OCI-LY1 (cell line): ENCODE measurements at regions not wholly inside any gene's neighbourhood (a gene's known extent, or its start where the extent isn't known, plus 50 kb on each side); places are given as distances from the start of the nearest gene placed in this dataset.

Experiments used
- H2AFZ ChIP-seq: fragments of 200-600 bp; sonication (generic), shearing (Covaris generic); 2 replicates; pipeline ENCODE4 v1.6.0; 2014; ENCODE audit warnings: antibody characterized with exemption, mild to moderate bottlenecking, low read length
- H3F3A ChIP-seq: fragments of 200-600 bp; sonication (generic), shearing (Covaris generic); 2 replicates; pipeline ENCODE4 v1.6.0; 2014; ENCODE audit warnings: mild to moderate bottlenecking, antibody characterized with exemption, low read length, moderate library complexity; ENCODE audit not compliant: insufficient read depth
- H3K27ac ChIP-seq: fragments of 200-600 bp; sonication (generic); 2 replicates; pipeline ENCODE4 v1.5.1; 2014; ENCODE audit warnings: low read length, mixed run types, mild to moderate bottlenecking, low read depth; ENCODE audit not compliant: poor library complexity, severe bottlenecking
- H3K27me3 ChIP-seq: fragments of 200-600 bp; sonication (generic); 2 replicates; pipeline ENCODE4 v1.6.0; 2014; ENCODE audit warnings: antibody characterized with exemption, mild to moderate bottlenecking, low read length, moderate library complexity; ENCODE audit not compliant: insufficient read depth
- H3K36me3 ChIP-seq: fragments of 200-600 bp; sonication (generic); 2 replicates; pipeline ENCODE4 v1.6.1; 2014; ENCODE audit warnings: mild to moderate bottlenecking, antibody characterized with exemption, low read length, moderate library complexity, mixed read lengths; ENCODE audit not compliant: insufficient read depth
- H3K4me1 ChIP-seq: fragments of 200-600 bp; sonication (generic); 2 replicates; pipeline ENCODE4 v1.5.1; 2014; ENCODE audit warnings: mild to moderate bottlenecking, low read length, moderate library complexity; ENCODE audit not compliant: insufficient read depth, severe bottlenecking
- H3K4me2 ChIP-seq: fragments of 200-600 bp; sonication (generic), shearing (Covaris generic); 2 replicates; pipeline ENCODE4 v1.6.1; 2014; ENCODE audit warnings: low read length
- H3K4me3 ChIP-seq: fragments of 200-600 bp; sonication (generic); 2 replicates; pipeline ENCODE4 v1.5.1; 2014; ENCODE audit warnings: low read length, low read depth, mild to moderate bottlenecking, mixed read lengths; ENCODE audit not compliant: poor library complexity, severe bottlenecking
- H3K79me2 ChIP-seq: fragments of 200-600 bp; shearing (Covaris generic); 2 replicates; pipeline ENCODE4 v1.6.1; 2016; ENCODE audit warnings: mixed run types, low read length, mixed read lengths; ENCODE audit not compliant: insufficient read depth
- H3K9ac ChIP-seq: fragments of 200-600 bp; sonication (generic), shearing (Covaris generic); 2 replicates; pipeline ENCODE4 v1.6.1; 2014; ENCODE audit warnings: mild to moderate bottlenecking, low read length, mixed read lengths
- H3K9me2 ChIP-seq: fragments of 200-600 bp; sonication (generic), shearing (Covaris generic); 2 replicates; pipeline ENCODE4 v1.6.1; 2014; ENCODE audit warnings: low read depth, mild to moderate bottlenecking, low read length, mixed read lengths
- H3K9me3 ChIP-seq: fragments of 200-600 bp; shearing (Covaris generic); 2 replicates; pipeline ENCODE4 v1.6.1; 2014; ENCODE audit warnings: low read length, mixed read lengths
- H4K20me1 ChIP-seq: fragments of 200-600 bp; sonication (generic), shearing (Covaris generic); 2 replicates; pipeline ENCODE4 v1.6.0; 2016; ENCODE audit warnings: mild to moderate bottlenecking, low read length; ENCODE audit not compliant: insufficient read depth
- EZH2 ChIP-seq: fragments of 200-600 bp; sonication (generic), shearing (Covaris generic); IDR thresholded peaks from 2 replicates; pipeline ENCODE4 v1.8.0; 2017; ENCODE audit warnings: borderline replicate concordance, mixed run types, mild to moderate bottlenecking, antibody characterized with exemption, low read length, moderate library complexity, mixed read lengths
- TF ChIP-seq, protein P1 (sequence below): fragments of 200-600 bp; sonication (generic), shearing (Covaris generic); IDR thresholded peaks from 2 replicates; pipeline ENCODE4 v1.5.1; 2017; ENCODE audit warnings: mild to moderate bottlenecking, antibody characterized with exemption, low read length, moderate library complexity, mixed read lengths

DNA sequence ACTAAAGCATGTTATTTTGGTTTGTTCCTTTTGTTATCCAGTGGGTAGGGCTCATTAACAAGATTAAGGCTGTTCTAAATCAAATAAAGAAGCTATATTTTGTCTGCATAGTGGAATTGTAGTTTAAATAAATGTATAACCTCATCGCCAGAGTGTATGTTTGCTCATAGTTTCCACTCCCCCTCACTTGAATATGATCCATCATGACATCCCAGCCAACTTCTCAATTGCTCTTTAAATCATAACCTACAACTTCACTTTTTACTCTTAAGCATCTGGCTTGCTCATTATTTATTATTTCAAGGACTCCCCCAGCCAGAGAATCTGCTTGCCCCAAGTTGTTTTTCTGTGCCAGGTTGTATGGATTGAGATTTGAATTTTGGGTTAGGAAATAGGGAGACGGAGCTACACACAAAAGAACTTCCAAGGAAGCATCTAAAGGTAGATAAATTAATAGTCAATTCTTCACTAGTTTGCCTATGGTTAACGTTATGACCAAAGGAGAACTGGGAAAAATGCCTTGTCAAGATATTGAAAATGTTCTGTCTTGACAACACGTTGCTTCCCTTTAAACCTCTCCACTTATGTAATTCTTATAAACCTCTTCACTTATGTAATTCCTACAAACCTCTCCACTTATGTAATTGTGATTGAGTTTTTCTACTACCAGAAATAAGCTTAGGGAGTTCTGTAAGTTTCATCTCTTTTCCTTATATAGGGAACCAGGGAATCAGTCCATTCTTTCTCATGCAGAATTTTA, 55.4 kb upstream of the UPP2 start:
- Histone ChIP-seq H4K20me1 (no peaks in the 10 kb centered on the region), H2AFZ (no peak overlapping the region), H3F3A (no peaks in the 10 kb centered on the region), H3K9me3 (no peaks in the 10 kb centered on the region), H3K4me3 (no peak overlapping the region), H3K27ac (no peak overlapping the region), H3K79me2 (no peaks in the 10 kb centered on the region), H3K4me1 (no peaks in the 10 kb centered on the region), H3K27me3 (no peaks in the 10 kb centered on the region), H3K9me2 (no peaks in the 10 kb centered on the region), H3K9ac (no peak overlapping the region), H3K4me2 (no peak overlapping the region), H3K36me3 (no peaks in the 10 kb centered on the region)
- no peak for TF ChIP-seq EZH2
- TF ChIP-seq, protein P1, sequence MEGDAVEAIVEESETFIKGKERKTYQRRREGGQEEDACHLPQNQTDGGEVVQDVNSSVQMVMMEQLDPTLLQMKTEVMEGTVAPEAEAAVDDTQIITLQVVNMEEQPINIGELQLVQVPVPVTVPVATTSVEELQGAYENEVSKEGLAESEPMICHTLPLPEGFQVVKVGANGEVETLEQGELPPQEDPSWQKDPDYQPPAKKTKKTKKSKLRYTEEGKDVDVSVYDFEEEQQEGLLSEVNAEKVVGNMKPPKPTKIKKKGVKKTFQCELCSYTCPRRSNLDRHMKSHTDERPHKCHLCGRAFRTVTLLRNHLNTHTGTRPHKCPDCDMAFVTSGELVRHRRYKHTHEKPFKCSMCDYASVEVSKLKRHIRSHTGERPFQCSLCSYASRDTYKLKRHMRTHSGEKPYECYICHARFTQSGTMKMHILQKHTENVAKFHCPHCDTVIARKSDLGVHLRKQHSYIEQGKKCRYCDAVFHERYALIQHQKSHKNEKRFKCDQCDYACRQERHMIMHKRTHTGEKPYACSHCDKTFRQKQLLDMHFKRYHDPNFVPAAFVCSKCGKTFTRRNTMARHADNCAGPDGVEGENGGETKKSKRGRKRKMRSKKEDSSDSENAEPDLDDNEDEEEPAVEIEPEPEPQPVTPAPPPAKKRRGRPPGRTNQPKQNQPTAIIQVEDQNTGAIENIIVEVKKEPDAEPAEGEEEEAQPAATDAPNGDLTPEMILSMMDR, result no peak

DNA sequence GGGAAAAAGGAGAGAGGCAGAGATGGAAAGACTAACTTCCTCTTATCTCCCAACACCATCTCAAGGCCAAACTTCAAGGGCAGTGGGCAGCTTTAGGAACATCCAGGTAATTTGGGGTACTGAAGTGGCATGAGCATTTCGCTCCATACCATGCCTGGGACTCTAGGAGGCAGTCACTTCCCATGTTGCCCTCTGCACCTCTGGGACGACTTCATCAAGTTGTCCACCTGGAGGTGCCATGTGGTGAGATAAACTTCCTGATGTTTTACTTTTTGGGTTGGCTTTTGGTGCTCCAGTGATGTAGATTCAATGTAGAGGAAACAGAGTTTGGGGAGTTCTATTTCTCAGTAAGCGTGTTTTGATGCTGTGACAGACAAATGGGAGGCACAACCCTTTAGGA, 56.3 kb upstream of the UPP2 start:
- no peaks in the 10 kb centered on the region for H3K9me2 ChIP-seq
- no peaks in the 10 kb centered on the region for H3F3A ChIP-seq
- no peak overlapping the region for H3K9ac ChIP-seq
- H4K20me1 ChIP-seq, result no peaks in the 10 kb centered on the region
- no peaks in the 10 kb centered on the region for H3K27me3 ChIP-seq
- H3K4me3 ChIP-seq, result no peak overlapping the region
- no peaks in the 10 kb centered on the region for H3K9me3 ChIP-seq
- H3K4me1 ChIP-seq, result no peaks in the 10 kb centered on the region
- no peaks in the 10 kb centered on the region for H3K79me2 ChIP-seq
- no peak overlapping the region for H2AFZ ChIP-seq
- H3K27ac ChIP-seq, result no peak overlapping the region
- no peak overlapping the region for H3K4me2 ChIP-seq
- TF ChIP-seq, protein P1, result no peak
- TF ChIP-seq EZH2, result no peak
- no peaks in the 10 kb centered on the region for H3K36me3 ChIP-seq

DNA sequence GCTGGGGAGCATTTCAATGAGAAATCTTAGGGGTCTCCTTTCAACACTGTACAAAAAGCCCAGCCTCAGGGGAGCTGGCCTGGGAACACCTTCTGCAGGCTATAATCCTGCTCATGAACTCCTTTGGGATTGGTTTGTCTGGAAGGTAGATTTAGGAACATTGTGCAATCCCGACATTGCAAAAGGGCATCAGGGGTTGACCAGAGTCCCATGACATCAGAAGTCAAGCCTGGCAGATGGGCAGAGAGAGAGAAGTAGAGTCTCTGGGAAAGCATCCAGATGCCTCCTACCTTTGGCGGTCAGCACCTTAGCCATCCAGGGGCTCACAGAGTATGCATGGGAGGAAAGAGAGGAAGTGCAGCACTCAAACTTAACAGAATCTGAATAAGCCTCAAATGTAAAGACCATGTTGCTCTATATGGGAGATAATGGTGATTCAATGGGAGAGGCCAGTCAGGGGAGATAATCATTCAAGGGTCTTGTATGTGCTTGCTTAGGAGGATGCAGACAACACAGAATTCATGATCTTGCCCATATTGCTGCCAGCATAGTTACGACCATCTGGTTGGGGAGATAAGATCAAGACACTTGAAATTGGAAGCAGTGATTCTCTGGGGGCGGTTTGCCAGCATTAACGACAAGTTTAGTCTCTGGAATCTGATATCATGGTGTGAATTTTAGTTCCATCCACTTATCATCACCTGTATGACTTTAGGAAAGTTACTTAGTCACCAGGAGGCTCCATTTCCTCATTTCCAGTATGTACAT, 58.3 kb upstream of the UPP2 start:
- Histone ChIP-seq H3K36me3 (no peaks in the 10 kb centered on the region), H3K9me3 (no peaks in the 10 kb centered on the region), H3K4me3 (no peak overlapping the region), H3K4me2 (no peak overlapping the region), H3K79me2 (no peaks in the 10 kb centered on the region), H3K27me3 (no peaks in the 10 kb centered on the region), H3K9ac (no peak overlapping the region), H3K27ac (no peak overlapping the region), H2AFZ (no peak overlapping the region), H3F3A (no peaks in the 10 kb centered on the region), H3K9me2 (no peaks in the 10 kb centered on the region), H3K4me1 (no peaks in the 10 kb centered on the region), H4K20me1 (no peaks in the 10 kb centered on the region)
- TF ChIP-seq, protein P1, result no peak
- TF ChIP-seq EZH2, result no peak
